Upper lobe of left lung (tissue), 4 donors: ENCODE measurements at regions not wholly inside any gene's neighbourhood (a gene's known extent, or its start where the extent isn't known, plus 50 kb on each side); places are given as distances from the start of the nearest gene placed in this dataset.

ENCODE experiments used
- CTCF ChIP-seq, 6 experiments: fragments of 450-650 bp in 4 of 6; fragments of 200-600 bp in 2 of 6; sonication (generic) in 2 of 6; IDR thresholded peaks; one replicate each; pipeline ENCODE4 v1.5.1; 2016 to 2019; ENCODE audit warnings: antibody characterized with exemption in 6 of 6
- POLR2A ChIP-seq, 4 donors: fragments of 450-650 bp; IDR thresholded peaks; one replicate each; pipeline ENCODE4 v1.5.1; 2016 to 2017; ENCODE audit warnings: antibody characterized with exemption in 4 of 4, mild to moderate bottlenecking in 2 of 4
- POLR2AphosphoS5 ChIP-seq, 2 donors: sonication (generic); formaldehyde crosslinking; IDR thresholded peaks; one replicate each; pipeline ENCODE4 v1.5.1; 2017; ENCODE audit warnings: antibody characterized with exemption in 2 of 2

GRCh38 chr6:81326881-81327561, 425.5 kb downstream of the TENT5A start:
- TF ChIP-seq POLR2A (IDR thresholded peaks at IDR 0.05) (no peak), CTCF (IDR thresholded peaks at IDR 0.05) (no peak), POLR2AphosphoS5 (IDR thresholded peaks at IDR 0.05) (no peak)
